ENCODE measurements at regions not wholly inside any gene's neighbourhood (a gene's known extent, or its start where the extent isn't known, plus 50 kb on each side); places are given as distances from the start of the nearest gene placed in this dataset.

DNA sequence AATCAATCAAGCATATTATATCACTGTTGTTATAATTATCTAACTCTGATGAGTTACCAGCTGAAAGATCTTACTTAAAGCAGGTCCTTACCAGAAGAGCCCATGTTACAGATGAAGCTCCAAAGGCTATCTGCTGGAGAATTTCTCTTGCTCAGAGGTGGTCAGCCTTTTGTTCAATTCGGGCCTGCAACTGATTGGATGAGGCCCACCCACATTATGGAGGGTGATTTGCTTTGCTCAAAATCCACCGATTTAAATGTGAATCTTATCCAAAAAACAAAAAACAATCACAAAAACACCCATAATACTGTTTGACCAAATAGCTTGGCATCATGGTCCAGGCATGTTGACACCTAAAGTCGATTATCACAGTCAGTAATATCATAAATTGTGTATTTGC is 348.6 kb upstream of the ANO3 start (continued):
- no peak for TF ChIP-seq ZBTB33 (IDR thresholded peaks at IDR 0.05; ENCODE audit: extremely low read depth, insufficient replicate concordance, low read length)

DNA sequence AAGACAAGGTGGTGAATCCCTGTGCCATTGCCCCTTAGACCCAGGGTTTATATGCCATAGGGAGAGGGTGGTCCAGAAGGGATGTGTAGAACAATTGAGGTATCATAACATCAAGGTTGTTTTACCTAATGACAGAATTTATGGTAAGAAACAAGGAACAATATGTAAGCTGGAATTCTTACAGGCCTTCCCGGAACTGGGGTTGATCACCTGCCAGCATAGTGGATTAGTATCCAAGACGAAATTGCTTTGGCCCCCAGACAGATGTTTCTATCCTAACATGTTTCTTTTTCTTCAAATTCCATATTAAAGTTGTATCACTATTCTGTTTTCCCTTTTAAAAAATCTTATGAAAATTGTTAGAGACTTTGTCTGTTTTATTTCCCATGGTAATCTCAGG is 343.8 kb upstream of the ANO3 start:
- RAD21 ChIA-PET (ENCODE audit: low non-redundant PET in 1 of 2, low total read pairs in 2 of 2, uncharacterized antibody in 2 of 2, unreplicated experiment in 2 of 2) = no interaction called here

More for the DNA sequence above, 343.8 kb upstream of the ANO3 start:
- Histone ChIP-seq H3K4me1 (ENCODE audit: control insufficient read depth in 1 of 2, insufficient read depth in 2 of 2, low read length in 2 of 2) (no peaks in the 10 kb centered on the region), H3K9me3 (ENCODE audit: control insufficient read depth in 1 of 2, insufficient read depth in 1 of 2, low read depth in 1 of 2, low read length in 2 of 2) (peaks cover 2 to 7% of the 10 kb centered on the region in 2 experiments; a peak in 2 of 4 replicates), H3K27me3 (ENCODE audit: insufficient read depth, low read length) (no peaks in the 10 kb centered on the region), H4K20me1 (ENCODE audit: insufficient read depth) (no peaks in the 10 kb centered on the region), H3K79me2 (ENCODE audit: insufficient read depth, low read length) (no peaks in the 10 kb centered on the region), H3K9me2 (ENCODE audit: insufficient read depth) (no peaks in the 10 kb centered on the region), H2AFZ (ENCODE audit: low read depth, low read length, poor library complexity, severe bottlenecking) (no peak overlapping the region), H3K4me3 (replicated peaks in 1 of 2; ENCODE audit: low read depth in 1 of 2, low read length in 2 of 2) (no peak overlapping the region), H3K4me2 (ENCODE audit: low read length) (no peak overlapping the region), H3K36me3 (ENCODE audit: control insufficient read depth in 1 of 2, insufficient read depth in 2 of 2, low read length in 2 of 2) (no peaks in the 10 kb centered on the region), H3K9ac (ENCODE audit: low read length) (no peak overlapping the region), H3K27ac (ENCODE audit: low read depth, low read length) (no peak overlapping the region)
- intact Hi-C loops (cut with micrococcal nuclease) = no loop called here
- TF ChIP-seq YY1 (IDR thresholded peaks at IDR 0.05; ENCODE audit: extremely low read depth, insufficient replicate concordance, low read depth, low read length) (no peak), RAD21 (IDR thresholded peaks at IDR 0.05; ENCODE audit: low read depth) (no peak), REST (IDR thresholded peaks at IDR 0.05; ENCODE audit: low read depth) (no peak), CEBPB (IDR thresholded peaks at IDR 0.05; ENCODE audit: low read depth) (no peak), SP1 (IDR thresholded peaks at IDR 0.05; ENCODE audit: low read depth) (no peak), SIN3A (IDR thresholded peaks at IDR 0.05; ENCODE audit: low read depth) (no peak), FOSL1 (IDR thresholded peaks at IDR 0.05; ENCODE audit: low read depth) (no peak)
- TF ChIP-seq, protein P1, sequence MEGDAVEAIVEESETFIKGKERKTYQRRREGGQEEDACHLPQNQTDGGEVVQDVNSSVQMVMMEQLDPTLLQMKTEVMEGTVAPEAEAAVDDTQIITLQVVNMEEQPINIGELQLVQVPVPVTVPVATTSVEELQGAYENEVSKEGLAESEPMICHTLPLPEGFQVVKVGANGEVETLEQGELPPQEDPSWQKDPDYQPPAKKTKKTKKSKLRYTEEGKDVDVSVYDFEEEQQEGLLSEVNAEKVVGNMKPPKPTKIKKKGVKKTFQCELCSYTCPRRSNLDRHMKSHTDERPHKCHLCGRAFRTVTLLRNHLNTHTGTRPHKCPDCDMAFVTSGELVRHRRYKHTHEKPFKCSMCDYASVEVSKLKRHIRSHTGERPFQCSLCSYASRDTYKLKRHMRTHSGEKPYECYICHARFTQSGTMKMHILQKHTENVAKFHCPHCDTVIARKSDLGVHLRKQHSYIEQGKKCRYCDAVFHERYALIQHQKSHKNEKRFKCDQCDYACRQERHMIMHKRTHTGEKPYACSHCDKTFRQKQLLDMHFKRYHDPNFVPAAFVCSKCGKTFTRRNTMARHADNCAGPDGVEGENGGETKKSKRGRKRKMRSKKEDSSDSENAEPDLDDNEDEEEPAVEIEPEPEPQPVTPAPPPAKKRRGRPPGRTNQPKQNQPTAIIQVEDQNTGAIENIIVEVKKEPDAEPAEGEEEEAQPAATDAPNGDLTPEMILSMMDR (IDR thresholded peaks at IDR 0.05 in 2 of 3, conservative IDR thresholded peaks at IDR 0.05 in 1 of 3; ENCODE audit: borderline replicate concordance in 1 of 3, insufficient read depth in 1 of 3, low read depth in 2 of 3, low read length in 2 of 3) = no peak
- POLR2A ChIA-PET = no interaction called here
- CTCF ChIA-PET = no interaction called here
- BruUV-seq (replicated peaks) = no TSS peak
- DNase-seq (ENCODE audit: low read depth, low spot score) (no peak), ATAC-seq (no peak)

Measured in HCT116 (cell line).